A673 (cell line): ENCODE measurements at regions not wholly inside any gene's neighbourhood (a gene's known extent, or its start where the extent isn't known, plus 50 kb on each side); places are given as distances from the start of the nearest gene placed in this dataset.

Experiments used
- BruUV-seq: library from RNA; stranded (reverse); fragments of 400-500 nt; replicated peaks from 2 replicates; lab custom pipeline; 2021; lab: Mats Ljungman, UMichigan
- CTCF ChIA-PET: fragments of 300-600 bp; sonication (Branson Sonifier 250); formaldehyde crosslinking; loops from one replicate; lab custom pipeline; 2022; ENCODE audit warnings: antibody characterized with exemption; lab: Charles Lee
- POLR2A ChIA-PET: fragments of 300-600 bp; sonication (Branson Sonifier 250); formaldehyde crosslinking; loops from one replicate; lab custom pipeline; 2022; ENCODE audit warnings: antibody characterized with exemption; ENCODE audit not compliant: low non-redundant PET; lab: Charles Lee
- DNase-seq: peaks from one replicate; pipeline ENCODE4 v3.0.0-alpha.2; 2015; ENCODE audit warnings: low spot score
- H3K27ac ChIP-seq: fragments of 200-600 bp; sonication (generic); 2 replicates; pipeline ENCODE4 v1.5.1; 2016; ENCODE audit warnings: mixed run types, low read depth, mild to moderate bottlenecking, mixed read lengths, antibody characterized with exemption, low read length; ENCODE audit not compliant: poor library complexity, severe bottlenecking
- H3K27me3 ChIP-seq: fragments of 200-600 bp; sonication (generic); replicated peaks from 2 replicates; pipeline ENCODE4 v1.6.1; 2017; ENCODE audit warnings: mixed run types, low read depth, mild to moderate bottlenecking, mixed read lengths, antibody characterized with exemption, low read length; ENCODE audit not compliant: insufficient read depth, poor library complexity
- H3K36me3 ChIP-seq: fragments of 200-600 bp; sonication (generic); 2 replicates; pipeline ENCODE4 v1.6.1; 2016; ENCODE audit warnings: mixed run types, mild to moderate bottlenecking, mixed read lengths, antibody characterized with exemption, low read length; ENCODE audit not compliant: insufficient read depth, poor library complexity, severe bottlenecking
- H3K4me1 ChIP-seq: fragments of 200-600 bp; sonication (generic); 2 replicates; pipeline ENCODE4 v1.6.1; 2017; ENCODE audit warnings: mixed run types, mild to moderate bottlenecking, mixed read lengths, antibody characterized with exemption, low read length; ENCODE audit not compliant: insufficient read depth, poor library complexity, severe bottlenecking
- H3K4me3 ChIP-seq: fragments of 200-600 bp; sonication (generic); 2 replicates; pipeline ENCODE4 v1.5.1; 2016; ENCODE audit warnings: low read depth, mixed run types, mild to moderate bottlenecking, mixed read lengths, low read length; ENCODE audit not compliant: poor library complexity, severe bottlenecking
- H3K9me3 ChIP-seq: fragments of 200-600 bp; sonication (generic); 2 replicates; pipeline ENCODE4 v1.6.1; 2016; ENCODE audit warnings: mixed run types, low read depth, mild to moderate bottlenecking, mixed read lengths, antibody characterized with exemption, low read length; ENCODE audit not compliant: poor library complexity, severe bottlenecking
- CTCF ChIP-seq: fragments of 300-800, 200-600 bp; sonication (generic); conservative IDR thresholded peaks from 2 replicates; pipeline ENCODE4 v1.5.1; 2017; ENCODE audit warnings: low read depth, mild to moderate bottlenecking, antibody characterized with exemption, low read length, moderate library complexity, mixed read lengths
- EZH2 ChIP-seq: fragments of 200-600 bp; sonication (generic); IDR thresholded peaks from 2 replicates; pipeline ENCODE4 v1.6.1; 2017; ENCODE audit warnings: borderline replicate concordance, low read depth, mild to moderate bottlenecking, mixed read lengths, antibody characterized with exemption, low read length; ENCODE audit not compliant: poor library complexity, severe bottlenecking
- intact Hi-C: fragments of 100-400 bp; cut with micrococcal nuclease; formaldehyde crosslinking; loops from one replicate; pipeline ENCODE4 v1.10.0; 2022; ENCODE audit not compliant: unreplicated experiment

- BruUV-seq = no TSS peak
- Histone ChIP-seq H3K4me3 (no peak overlapping the region), H3K9me3 (no peaks in the 10 kb centered on the region), H3K27ac (no peak overlapping the region), H3K4me1 (peaks cover 16% of the 10 kb centered on the region), H3K36me3 (no peaks in the 10 kb centered on the region), H3K27me3 (no peaks in the 10 kb centered on the region)
- ChIA-PET CTCF (no interaction called here), POLR2A (interaction anchor here (0.6 kb wide), 1 partner anchor 11 kb away, joined by 3 read pairs; no protein-coding TSS in a partner anchor)
- no peak for DNase-seq
- intact Hi-C loops = no loop called here
- TF ChIP-seq CTCF (no peak), EZH2 (no peak)
Measured at GRCh38 chr10:43857206-43857930, 208.7 kb upstream of the ZNF32 start.

- no peaks in the 10 kb centered on the region for H3K9me3 ChIP-seq
- no peak overlapping the region for H3K4me3 ChIP-seq
- H3K27me3 ChIP-seq = no peaks in the 10 kb centered on the region
- H3K4me1 ChIP-seq = peaks cover 16% of the 10 kb centered on the region
- no peak overlapping the region for H3K27ac ChIP-seq
- intact Hi-C loops = no loop called here
- TF ChIP-seq CTCF (no peak), EZH2 (no peak)
- H3K36me3 ChIP-seq = no peaks in the 10 kb centered on the region
- no peak for DNase-seq
- ChIA-PET POLR2A (no interaction called here), CTCF (no interaction called here)
- BruUV-seq = no TSS peak
Measured at GRCh38 chr10:43856299-43856698, 207.6 kb upstream of the ZNF32 start.

- ChIA-PET CTCF (no interaction called here), POLR2A (no interaction called here)
- H3K9me3 ChIP-seq = no peaks in the 10 kb centered on the region
- H3K4me3 ChIP-seq = no peak overlapping the region
- intact Hi-C loops = no loop called here
- no peak overlapping the region for H3K27ac ChIP-seq
- BruUV-seq = no TSS peak
- peaks cover 16% of the 10 kb centered on the region for H3K4me1 ChIP-seq
- no peak for TF ChIP-seq CTCF
- TF ChIP-seq EZH2 = no peak
- no peaks in the 10 kb centered on the region for H3K27me3 ChIP-seq
- H3K36me3 ChIP-seq = no peaks in the 10 kb centered on the region
- DNase-seq = no peak
Measured at GRCh38 chr10:43855667-43856210, 207.1 kb upstream of the ZNF32 start.
